ENCODE measurements at regions not wholly inside any gene's neighbourhood (a gene's known extent, or its start where the extent isn't known, plus 50 kb on each side); places are given as distances from the start of the nearest gene placed in this dataset.

GRCh38 chr1:25055961-25056360 is 125.9 kb upstream of the RUNX3 start:
- no peak for ATAC-seq
- TF ChIP-seq RARB (CRISPR knock-in tag; IDR thresholded peaks at IDR 0.05): no peak
- TF ChIP-seq OSR1 (CRISPR knock-in tag; IDR thresholded peaks at IDR 0.05): no peak
- TF ChIP-seq ZFP30 (CRISPR knock-in tag; IDR thresholded peaks at IDR 0.05): no peak
- TF ChIP-seq ISL1 (CRISPR knock-in tag; IDR thresholded peaks at IDR 0.05): no peak
- TF ChIP-seq ZFP3 (CRISPR knock-in tag; IDR thresholded peaks at IDR 0.05): no peak
- no peak for TF ChIP-seq TCF4 (CRISPR knock-in tag; IDR thresholded peaks at IDR 0.05; ENCODE audit: borderline replicate concordance)
- TF ChIP-seq GLIS3 (CRISPR knock-in tag; IDR thresholded peaks at IDR 0.05): no peak
- no peak for TF ChIP-seq ZC3H10 (CRISPR knock-in tag; IDR thresholded peaks at IDR 0.05)
- TF ChIP-seq BACH2 (CRISPR knock-in tag; IDR thresholded peaks at IDR 0.05; ENCODE audit: borderline replicate concordance): no peak
- TF ChIP-seq, protein P1, sequence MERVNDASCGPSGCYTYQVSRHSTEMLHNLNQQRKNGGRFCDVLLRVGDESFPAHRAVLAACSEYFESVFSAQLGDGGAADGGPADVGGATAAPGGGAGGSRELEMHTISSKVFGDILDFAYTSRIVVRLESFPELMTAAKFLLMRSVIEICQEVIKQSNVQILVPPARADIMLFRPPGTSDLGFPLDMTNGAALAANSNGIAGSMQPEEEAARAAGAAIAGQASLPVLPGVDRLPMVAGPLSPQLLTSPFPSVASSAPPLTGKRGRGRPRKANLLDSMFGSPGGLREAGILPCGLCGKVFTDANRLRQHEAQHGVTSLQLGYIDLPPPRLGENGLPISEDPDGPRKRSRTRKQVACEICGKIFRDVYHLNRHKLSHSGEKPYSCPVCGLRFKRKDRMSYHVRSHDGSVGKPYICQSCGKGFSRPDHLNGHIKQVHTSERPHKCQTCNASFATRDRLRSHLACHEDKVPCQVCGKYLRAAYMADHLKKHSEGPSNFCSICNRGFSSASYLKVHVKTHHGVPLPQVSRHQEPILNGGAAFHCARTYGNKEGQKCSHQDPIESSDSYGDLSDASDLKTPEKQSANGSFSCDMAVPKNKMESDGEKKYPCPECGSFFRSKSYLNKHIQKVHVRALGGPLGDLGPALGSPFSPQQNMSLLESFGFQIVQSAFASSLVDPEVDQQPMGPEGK (CRISPR knock-in tag; IDR thresholded peaks at IDR 0.05; ENCODE audit: borderline replicate concordance): no peak
- TF ChIP-seq, protein P2, sequence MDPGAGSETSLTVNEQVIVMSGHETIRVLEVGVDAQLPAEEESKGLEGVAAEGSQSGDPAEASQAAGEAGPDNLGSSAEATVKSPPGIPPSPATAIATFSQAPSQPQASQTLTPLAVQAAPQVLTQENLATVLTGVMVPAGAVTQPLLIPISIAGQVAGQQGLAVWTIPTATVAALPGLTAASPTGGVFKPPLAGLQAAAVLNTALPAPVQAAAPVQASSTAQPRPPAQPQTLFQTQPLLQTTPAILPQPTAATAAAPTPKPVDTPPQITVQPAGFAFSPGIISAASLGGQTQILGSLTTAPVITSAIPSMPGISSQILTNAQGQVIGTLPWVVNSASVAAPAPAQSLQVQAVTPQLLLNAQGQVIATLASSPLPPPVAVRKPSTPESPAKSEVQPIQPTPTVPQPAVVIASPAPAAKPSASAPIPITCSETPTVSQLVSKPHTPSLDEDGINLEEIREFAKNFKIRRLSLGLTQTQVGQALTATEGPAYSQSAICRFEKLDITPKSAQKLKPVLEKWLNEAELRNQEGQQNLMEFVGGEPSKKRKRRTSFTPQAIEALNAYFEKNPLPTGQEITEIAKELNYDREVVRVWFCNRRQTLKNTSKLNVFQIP (CRISPR knock-in tag; IDR thresholded peaks at IDR 0.05; ENCODE audit: borderline replicate concordance, low read depth): no peak
- no peak for TF ChIP-seq ZNF565 (CRISPR knock-in tag; conservative IDR thresholded peaks at IDR 0.05; ENCODE audit: low read depth)
- TF ChIP-seq CSRNP3 (CRISPR knock-in tag; IDR thresholded peaks at IDR 0.05): no peak
- no peak for TF ChIP-seq ZNF70 (CRISPR knock-in tag; IDR thresholded peaks at IDR 0.05)

DNA sequence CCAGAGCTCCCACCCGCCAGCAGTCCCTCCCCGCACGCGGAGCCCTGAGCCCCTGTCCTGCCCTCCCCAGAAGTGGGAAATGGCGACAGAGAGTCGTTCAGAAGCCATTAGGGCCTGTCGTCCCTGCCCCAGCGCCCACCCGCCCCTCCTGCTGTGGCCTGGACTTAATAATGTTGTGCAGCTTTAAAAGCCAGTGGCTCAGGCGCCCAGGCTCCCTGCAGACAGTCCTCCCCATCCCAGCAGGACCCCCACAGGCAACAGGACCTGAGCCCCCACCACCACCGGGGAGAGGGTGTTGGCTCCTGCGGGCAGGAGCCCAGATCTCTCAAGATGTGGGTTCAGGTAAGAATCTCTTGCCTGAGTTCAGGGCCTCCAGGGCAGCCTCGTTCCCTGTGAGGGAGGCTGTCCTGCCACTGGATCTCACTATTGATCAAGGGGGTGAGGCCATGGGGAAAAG is 125.3 kb upstream of the RUNX3 start:
- TF ChIP-seq, protein P3, sequence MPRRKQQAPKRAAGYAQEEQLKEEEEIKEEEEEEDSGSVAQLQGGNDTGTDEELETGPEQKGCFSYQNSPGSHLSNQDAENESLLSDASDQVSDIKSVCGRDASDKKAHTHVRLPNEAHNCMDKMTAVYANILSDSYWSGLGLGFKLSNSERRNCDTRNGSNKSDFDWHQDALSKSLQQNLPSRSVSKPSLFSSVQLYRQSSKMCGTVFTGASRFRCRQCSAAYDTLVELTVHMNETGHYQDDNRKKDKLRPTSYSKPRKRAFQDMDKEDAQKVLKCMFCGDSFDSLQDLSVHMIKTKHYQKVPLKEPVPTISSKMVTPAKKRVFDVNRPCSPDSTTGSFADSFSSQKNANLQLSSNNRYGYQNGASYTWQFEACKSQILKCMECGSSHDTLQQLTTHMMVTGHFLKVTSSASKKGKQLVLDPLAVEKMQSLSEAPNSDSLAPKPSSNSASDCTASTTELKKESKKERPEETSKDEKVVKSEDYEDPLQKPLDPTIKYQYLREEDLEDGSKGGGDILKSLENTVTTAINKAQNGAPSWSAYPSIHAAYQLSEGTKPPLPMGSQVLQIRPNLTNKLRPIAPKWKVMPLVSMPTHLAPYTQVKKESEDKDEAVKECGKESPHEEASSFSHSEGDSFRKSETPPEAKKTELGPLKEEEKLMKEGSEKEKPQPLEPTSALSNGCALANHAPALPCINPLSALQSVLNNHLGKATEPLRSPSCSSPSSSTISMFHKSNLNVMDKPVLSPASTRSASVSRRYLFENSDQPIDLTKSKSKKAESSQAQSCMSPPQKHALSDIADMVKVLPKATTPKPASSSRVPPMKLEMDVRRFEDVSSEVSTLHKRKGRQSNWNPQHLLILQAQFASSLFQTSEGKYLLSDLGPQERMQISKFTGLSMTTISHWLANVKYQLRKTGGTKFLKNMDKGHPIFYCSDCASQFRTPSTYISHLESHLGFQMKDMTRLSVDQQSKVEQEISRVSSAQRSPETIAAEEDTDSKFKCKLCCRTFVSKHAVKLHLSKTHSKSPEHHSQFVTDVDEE (CRISPR knock-in tag; IDR thresholded peaks at IDR 0.05): no peak
- TF ChIP-seq ZC3H10 (CRISPR knock-in tag; IDR thresholded peaks at IDR 0.05): no peak
- no peak for TF ChIP-seq RARB (CRISPR knock-in tag; IDR thresholded peaks at IDR 0.05)
- ATAC-seq: no peak

GRCh38 chr1:25054526-25055323 is 124.6 kb upstream of the RUNX3 start:
- no peak for ATAC-seq
- TF ChIP-seq TCF4 (CRISPR knock-in tag; IDR thresholded peaks at IDR 0.05; ENCODE audit: borderline replicate concordance) (no peak), ZNF70 (CRISPR knock-in tag; IDR thresholded peaks at IDR 0.05) (no peak), PPARA (CRISPR knock-in tag; IDR thresholded peaks at IDR 0.05; ENCODE audit: borderline replicate concordance) (no peak), CSRNP3 (CRISPR knock-in tag; IDR thresholded peaks at IDR 0.05) (no peak), ZNF565 (CRISPR knock-in tag; conservative IDR thresholded peaks at IDR 0.05; ENCODE audit: low read depth) (no peak), ARNTL (CRISPR knock-in tag; IDR thresholded peaks at IDR 0.05; ENCODE audit: borderline replicate concordance, low read depth) (no peak), ZC3H10 (CRISPR knock-in tag; IDR thresholded peaks at IDR 0.05) (no peak), ZNF8 (CRISPR knock-in tag; IDR thresholded peaks at IDR 0.05) (no peak), OSR1 (CRISPR knock-in tag; IDR thresholded peaks at IDR 0.05) (no peak), RARB (CRISPR knock-in tag; IDR thresholded peaks at IDR 0.05) (no peak), CSDC2 (CRISPR knock-in tag; IDR thresholded peaks at IDR 0.05) (no peak), BACH2 (CRISPR knock-in tag; IDR thresholded peaks at IDR 0.05; ENCODE audit: borderline replicate concordance) (no peak)
- TF ChIP-seq, protein P1 (CRISPR knock-in tag; IDR thresholded peaks at IDR 0.05; ENCODE audit: borderline replicate concordance): no peak
- TF ChIP-seq, protein P2 (CRISPR knock-in tag; IDR thresholded peaks at IDR 0.05; ENCODE audit: borderline replicate concordance, low read depth): no peak
